Breast epithelium (tissue), 4 donors: ENCODE measurements at regions not wholly inside any gene's neighbourhood (a gene's known extent, or its start where the extent isn't known, plus 50 kb on each side); places are given as distances from the start of the nearest gene placed in this dataset.

ENCODE experiments used
- DNase-seq, 2 donors: peaks; one replicate each; pipeline ENCODE4 v3.0.0-alpha.2; 2019; ENCODE audit warnings: low spot score in 2 of 2
- H3K27ac ChIP-seq, 2 donors: fragments of 200-600 bp; sonication (generic) in 1 of 2; one replicate each; pipeline ENCODE4 v1.5.1; 2016 to 2019; ENCODE audit warnings: mild to moderate bottlenecking in 1 of 2
- H3K27me3 ChIP-seq, 2 donors: fragments of 200-600 bp; sonication (generic) in 1 of 2; one replicate each; pipeline versions ENCODE4 v1.5.1 to v1.6.0; 2017 to 2019; ENCODE audit warnings: control low read depth in 1 of 2, mild to moderate bottlenecking in 1 of 2
- H3K36me3 ChIP-seq: fragments of 200-600 bp; one replicate; pipeline ENCODE4 v1.5.1; 2019
- H3K4me1 ChIP-seq, 2 donors: fragments of 200-600 bp; sonication (generic); one replicate each; pipeline ENCODE4 v1.5.1; 2016 to 2019; ENCODE audit warnings: control low read depth in 1 of 2
- H3K4me3 ChIP-seq, 3 donors: fragments of 200-600 bp; sonication (generic); 1 replicate in 2 of 3; 2 replicates in 1 of 3; pipeline ENCODE4 v1.5.1; 2016 to 2019; ENCODE audit warnings: mild to moderate bottlenecking in 3 of 3, moderate library complexity in 2 of 3
- H3K9me3 ChIP-seq, 2 donors: fragments of 200-600 bp; sonication (generic) in 1 of 2; one replicate each; pipeline ENCODE4 v1.5.1; 2016 to 2019; ENCODE audit warnings: control low read depth in 1 of 2
- POLR2A ChIP-seq: fragments of 450-650 bp; IDR thresholded peaks from one replicate; pipeline ENCODE4 v1.6.1; 2016; ENCODE audit warnings: antibody characterized with exemption, mild to moderate bottlenecking, moderate library complexity
- POLR2AphosphoS5 ChIP-seq, 3 donors: sonication (generic); formaldehyde crosslinking; IDR thresholded peaks; one replicate each; pipeline ENCODE4 v1.6.1; 2017; ENCODE audit warnings: antibody characterized with exemption in 3 of 3
- intact Hi-C: fragments of 100-400 bp; cut with DNase I; formaldehyde crosslinking; loops from one replicate; pipeline ENCODE4 v1.15.1; 2023; ENCODE audit warnings: low total_unique reads
- TF ChIP-seq, protein P1 (sequence below), 3 donors: fragments of 450-650 bp; IDR thresholded peaks; one replicate each; pipeline ENCODE4 v1.5.1; 2016 to 2017; ENCODE audit warnings: antibody characterized with exemption in 3 of 3, mild to moderate bottlenecking in 3 of 3, moderate library complexity in 3 of 3

DNA sequence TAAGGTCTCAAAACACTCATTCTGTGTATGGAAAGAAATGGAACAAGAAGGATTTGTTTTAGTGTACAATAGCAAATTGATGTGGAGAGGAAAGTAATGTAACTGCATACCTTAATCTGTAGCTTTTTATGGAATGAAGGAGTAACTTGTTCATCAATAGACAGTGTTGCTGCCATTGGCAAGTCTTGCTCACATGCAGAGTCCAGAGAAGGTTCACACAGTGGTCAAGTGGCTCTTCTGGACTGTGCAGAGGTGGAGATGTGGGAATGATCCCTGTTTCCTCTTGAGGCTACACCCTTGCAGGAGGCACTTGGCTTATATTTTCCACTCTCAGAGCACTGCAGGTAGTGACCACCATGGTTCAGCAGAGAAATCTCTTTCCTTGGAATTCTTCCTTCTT lies 132.9 kb upstream of the ANKH start:
- intact Hi-C loops = no loop called here
- Histone ChIP-seq H3K4me3 (no peak overlapping the region), H3K27me3 (no peaks in the 10 kb centered on the region), H3K9me3 (no peaks in the 10 kb centered on the region), H3K27ac (no peak overlapping the region), H3K36me3 (no peaks in the 10 kb centered on the region), H3K4me1 (peaks cover 6 to 18% of the 10 kb centered on the region in 2 donors)
- no peak for DNase-seq
- TF ChIP-seq POLR2AphosphoS5 (IDR thresholded peaks at IDR 0.05) = no peak
- no peak for TF ChIP-seq POLR2A
- TF ChIP-seq, protein P1, sequence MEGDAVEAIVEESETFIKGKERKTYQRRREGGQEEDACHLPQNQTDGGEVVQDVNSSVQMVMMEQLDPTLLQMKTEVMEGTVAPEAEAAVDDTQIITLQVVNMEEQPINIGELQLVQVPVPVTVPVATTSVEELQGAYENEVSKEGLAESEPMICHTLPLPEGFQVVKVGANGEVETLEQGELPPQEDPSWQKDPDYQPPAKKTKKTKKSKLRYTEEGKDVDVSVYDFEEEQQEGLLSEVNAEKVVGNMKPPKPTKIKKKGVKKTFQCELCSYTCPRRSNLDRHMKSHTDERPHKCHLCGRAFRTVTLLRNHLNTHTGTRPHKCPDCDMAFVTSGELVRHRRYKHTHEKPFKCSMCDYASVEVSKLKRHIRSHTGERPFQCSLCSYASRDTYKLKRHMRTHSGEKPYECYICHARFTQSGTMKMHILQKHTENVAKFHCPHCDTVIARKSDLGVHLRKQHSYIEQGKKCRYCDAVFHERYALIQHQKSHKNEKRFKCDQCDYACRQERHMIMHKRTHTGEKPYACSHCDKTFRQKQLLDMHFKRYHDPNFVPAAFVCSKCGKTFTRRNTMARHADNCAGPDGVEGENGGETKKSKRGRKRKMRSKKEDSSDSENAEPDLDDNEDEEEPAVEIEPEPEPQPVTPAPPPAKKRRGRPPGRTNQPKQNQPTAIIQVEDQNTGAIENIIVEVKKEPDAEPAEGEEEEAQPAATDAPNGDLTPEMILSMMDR (IDR thresholded peaks at IDR 0.05) = no peak

DNA sequence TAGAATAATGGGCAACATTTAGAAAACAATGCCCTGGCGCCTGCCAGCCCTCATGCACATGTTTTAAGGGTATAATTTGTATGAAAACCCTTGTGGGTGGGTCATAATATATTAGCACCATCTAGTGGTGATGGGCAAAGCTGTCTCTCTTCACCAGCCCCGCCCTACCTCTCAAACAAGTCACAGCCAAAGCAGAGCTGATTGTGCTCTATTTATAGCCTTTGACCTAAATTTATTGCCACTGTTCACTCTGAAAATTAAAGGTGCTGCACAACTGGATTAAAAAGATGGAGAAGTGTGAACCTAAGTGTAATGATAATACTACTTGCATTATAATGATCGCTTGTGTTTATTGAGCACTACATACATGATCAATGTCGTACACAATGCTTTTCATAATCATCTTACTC lies 131.9 kb upstream of the ANKH start:
- no peak overlapping the region for H3K27ac ChIP-seq
- no peaks in the 10 kb centered on the region for H3K27me3 ChIP-seq
- TF ChIP-seq POLR2AphosphoS5 (IDR thresholded peaks at IDR 0.05) = no peak
- TF ChIP-seq, protein P1 (IDR thresholded peaks at IDR 0.05) = peak; percentile 73 to 80 (median 78)
- peaks cover 0 to 10% of the 10 kb centered on the region in 2 donors for H3K4me1 ChIP-seq
- H3K9me3 ChIP-seq = no peaks in the 10 kb centered on the region
- DNase-seq = peak; percentile 51 to 67
- no peak overlapping the region for H3K4me3 ChIP-seq
- no peaks in the 10 kb centered on the region for H3K36me3 ChIP-seq
- intact Hi-C loops = no loop called here

DNA sequence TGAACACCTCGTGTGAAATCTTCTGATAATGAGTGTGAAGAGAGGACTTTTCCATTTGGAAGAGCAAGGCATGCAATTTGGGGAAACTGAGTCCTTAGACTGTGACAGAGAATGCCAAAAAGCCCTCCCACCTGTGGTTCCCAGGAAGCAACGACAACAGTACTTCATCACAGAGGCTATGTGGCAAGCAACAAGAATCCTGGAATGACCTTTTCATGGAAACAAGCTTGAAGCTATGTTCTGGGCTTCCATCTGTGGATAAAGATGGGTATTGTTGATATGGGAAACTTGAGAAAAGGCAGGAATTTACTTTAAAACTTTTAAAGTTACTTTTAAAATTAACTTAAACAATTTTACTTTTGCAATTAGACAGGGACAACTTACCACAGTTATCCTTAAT lies 131.2 kb upstream of the ANKH start:
- intact Hi-C loops = no loop called here
- DNase-seq = no peak
- Histone ChIP-seq H3K27ac (peak overlapping the region in 1 of 2 donors; percentile 9), H3K4me1 (peaks cover 0 to 4% of the 10 kb centered on the region in 2 donors), H3K4me3 (no peak overlapping the region), H3K36me3 (no peaks in the 10 kb centered on the region), H3K9me3 (peaks cover 5% of the 10 kb centered on the region in 2 donors), H3K27me3 (no peaks in the 10 kb centered on the region)
- TF ChIP-seq POLR2AphosphoS5 (IDR thresholded peaks at IDR 0.05) (no peak), POLR2A (no peak)
- TF ChIP-seq, protein P1 (IDR thresholded peaks at IDR 0.05) = no peak

DNA sequence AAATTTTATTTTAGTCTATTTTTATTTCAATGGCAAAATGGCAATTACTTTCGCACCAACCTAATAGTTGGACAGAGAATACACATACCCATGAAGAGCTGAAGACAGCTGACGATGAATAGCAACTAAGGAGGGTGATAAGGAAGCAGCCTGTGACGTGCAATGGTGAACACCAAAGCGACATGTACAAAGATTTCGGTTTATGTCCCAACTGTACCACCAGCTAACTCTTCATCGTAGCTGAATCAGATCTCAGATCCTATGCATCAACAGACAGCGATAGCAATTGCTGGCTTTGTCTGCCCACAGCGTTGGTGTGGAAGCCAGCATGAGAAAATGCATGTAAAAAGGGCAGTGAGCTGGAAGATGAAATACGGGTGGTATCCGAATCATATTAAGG lies 130.6 kb upstream of the ANKH start:
- intact Hi-C loops = no loop called here
- H3K9me3 ChIP-seq = peaks cover 5 to 7% of the 10 kb centered on the region in 2 donors
- H3K4me3 ChIP-seq = no peak overlapping the region
- no peaks in the 10 kb centered on the region for H3K36me3 ChIP-seq
- no peaks in the 10 kb centered on the region for H3K27me3 ChIP-seq
- TF ChIP-seq POLR2A (no peak), POLR2AphosphoS5 (IDR thresholded peaks at IDR 0.05) (no peak)
- H3K4me1 ChIP-seq = no peaks in the 10 kb centered on the region
- no peak overlapping the region for H3K27ac ChIP-seq
- DNase-seq = no peak

DNA sequence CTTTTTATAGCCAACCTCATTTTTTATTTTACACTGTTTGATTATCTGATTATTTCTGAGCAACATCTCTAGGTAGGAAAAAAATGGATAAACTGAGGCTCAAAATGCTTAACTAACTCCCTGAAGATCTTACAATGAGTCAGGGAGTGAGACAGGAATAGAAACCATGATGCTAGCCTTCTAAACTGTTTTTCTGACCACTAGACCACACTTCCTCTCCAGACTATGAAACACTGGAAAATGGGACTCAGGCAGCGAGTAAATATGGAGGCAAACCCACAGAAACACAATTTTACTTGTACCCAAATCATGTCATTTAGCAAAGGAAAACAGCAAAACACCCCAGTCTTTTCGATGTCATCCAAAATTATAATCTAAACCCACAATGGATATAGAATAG lies 129.9 kb upstream of the ANKH start:
- Histone ChIP-seq H3K4me3 (no peak overlapping the region), H3K4me1 (no peaks in the 10 kb centered on the region), H3K27ac (no peak overlapping the region), H3K9me3 (peaks cover 5 to 7% of the 10 kb centered on the region in 2 donors), H3K27me3 (no peaks in the 10 kb centered on the region), H3K36me3 (no peaks in the 10 kb centered on the region)
- intact Hi-C loops = no loop called here
- TF ChIP-seq POLR2AphosphoS5 (IDR thresholded peaks at IDR 0.05) (no peak), POLR2A (no peak)
- TF ChIP-seq, protein P1 (IDR thresholded peaks at IDR 0.05) = no peak
- DNase-seq = no peak

DNA sequence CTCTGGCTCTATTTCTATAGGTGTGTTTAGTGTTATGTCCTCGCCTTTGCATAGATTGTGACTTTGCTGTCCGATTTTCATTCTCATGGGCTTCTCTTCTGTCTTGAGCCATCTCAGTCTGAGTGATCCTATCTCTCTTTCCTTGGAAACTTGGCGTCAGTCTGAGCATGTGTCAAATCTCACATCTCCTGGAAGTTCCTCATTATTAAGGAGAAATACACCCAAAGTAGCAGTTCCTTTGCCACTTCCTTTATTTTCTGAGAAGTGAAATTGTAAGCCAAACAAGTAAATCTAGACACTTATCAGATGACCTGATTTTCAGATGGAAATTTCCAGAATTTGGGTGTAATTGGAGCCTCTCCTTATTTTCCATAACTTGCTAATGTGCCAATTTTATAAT lies 126.9 kb upstream of the ANKH start:
- no peak overlapping the region for H3K4me3 ChIP-seq
- intact Hi-C loops = no loop called here
- H3K4me1 ChIP-seq = no peaks in the 10 kb centered on the region
- no peaks in the 10 kb centered on the region for H3K36me3 ChIP-seq
- H3K27ac ChIP-seq = no peak overlapping the region
- peaks cover 5 to 7% of the 10 kb centered on the region in 2 donors for H3K9me3 ChIP-seq
- TF ChIP-seq, protein P1 (IDR thresholded peaks at IDR 0.05) = no peak
- no peak for TF ChIP-seq POLR2A
- no peaks in the 10 kb centered on the region for H3K27me3 ChIP-seq
- DNase-seq = no peak
